Ishikawa (cell line): ENCODE measurements at regions not wholly inside any gene's neighbourhood (a gene's known extent, or its start where the extent isn't known, plus 50 kb on each side); places are given as distances from the start of the nearest gene placed in this dataset.

Experiments
- CREB1 ChIP-seq: IDR thresholded peaks from 2 replicates; pipeline ENCODE4 v1.6.1; 2012; ENCODE audit warnings: low read depth
- EGR1 ChIP-seq: IDR thresholded peaks from 2 replicates; pipeline ENCODE4 v1.6.1; 2012
- EP300 ChIP-seq: IDR thresholded peaks from 2 replicates; pipeline ENCODE4 v1.6.1; 2012; ENCODE audit warnings: borderline replicate concordance
- FOXM1 ChIP-seq: IDR thresholded peaks from 2 replicates; pipeline ENCODE4 v1.6.1; 2012; ENCODE audit warnings: low read depth, borderline replicate concordance
- MAX ChIP-seq: IDR thresholded peaks from 2 replicates; pipeline ENCODE4 v1.6.1; 2012
- REST ChIP-seq: IDR thresholded peaks from 2 replicates; pipeline ENCODE4 v1.6.1; 2012; ENCODE audit warnings: low read depth, mild to moderate bottlenecking
- TAF1 ChIP-seq: IDR thresholded peaks from 2 replicates; pipeline ENCODE4 v1.6.1; 2012; ENCODE audit warnings: low read depth, mild to moderate bottlenecking
- TCF12 ChIP-seq: IDR thresholded peaks from 2 replicates; pipeline ENCODE4 v1.6.1; 2012; ENCODE audit warnings: low read depth
- USF1 ChIP-seq: IDR thresholded peaks from 2 replicates; pipeline ENCODE4 v1.6.1; 2012
- YY1 ChIP-seq: IDR thresholded peaks from 2 replicates; pipeline ENCODE4 v1.6.1; 2012; ENCODE audit warnings: low read depth

GRCh38 chr18:55884498-55884897 is 296.5 kb upstream of the TCF4 start:
- no peak for TF ChIP-seq YY1
- no peak for TF ChIP-seq MAX
- TF ChIP-seq EP300: no peak
- no peak for TF ChIP-seq CREB1
- TF ChIP-seq REST: no peak
- no peak for TF ChIP-seq TAF1
- no peak for TF ChIP-seq USF1
- no peak for TF ChIP-seq FOXM1
- TF ChIP-seq TCF12: no peak
- TF ChIP-seq EGR1: no peak
